ENCODE measurements at regions not wholly inside any gene's neighbourhood (a gene's known extent, or its start where the extent isn't known, plus 50 kb on each side); places are given as distances from the start of the nearest gene placed in this dataset.

DNA sequence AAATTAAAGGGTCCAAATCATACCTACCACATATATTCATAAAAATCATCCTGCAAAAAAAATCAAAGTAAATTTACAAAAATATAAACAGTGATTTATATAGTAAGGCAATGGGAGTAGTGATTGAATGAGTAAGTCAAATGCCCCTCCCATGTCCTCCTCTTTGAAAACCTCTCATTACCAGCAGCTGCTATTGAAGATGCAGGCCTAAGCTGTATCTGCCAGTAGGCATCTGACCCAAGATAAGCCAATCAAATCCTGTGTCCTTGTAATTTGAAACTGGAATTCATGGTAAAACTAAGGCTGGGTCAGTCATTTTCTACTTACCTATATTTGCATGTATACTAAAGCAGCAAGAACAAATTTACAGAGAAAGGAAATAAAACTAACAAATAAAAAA, 60.4 kb upstream of the POU1F1 start:
- TF ChIP-seq POLR2AphosphoS5 (IDR thresholded peaks at IDR 0.05; ENCODE audit: low read depth, low read length) (no peak), POLR2A (IDR thresholded peaks at IDR 0.05; ENCODE audit: low read depth, low read length) (no peak)
